ENCODE measurements at regions not wholly inside any gene's neighbourhood (a gene's known extent, or its start where the extent isn't known, plus 50 kb on each side); places are given as distances from the start of the nearest gene placed in this dataset.
"Not testable (repeated sequence)": the region's sequence is repeated elsewhere in the genome, so short reads cannot be mapped to it uniquely, and the experiment has no call there.

DNA sequence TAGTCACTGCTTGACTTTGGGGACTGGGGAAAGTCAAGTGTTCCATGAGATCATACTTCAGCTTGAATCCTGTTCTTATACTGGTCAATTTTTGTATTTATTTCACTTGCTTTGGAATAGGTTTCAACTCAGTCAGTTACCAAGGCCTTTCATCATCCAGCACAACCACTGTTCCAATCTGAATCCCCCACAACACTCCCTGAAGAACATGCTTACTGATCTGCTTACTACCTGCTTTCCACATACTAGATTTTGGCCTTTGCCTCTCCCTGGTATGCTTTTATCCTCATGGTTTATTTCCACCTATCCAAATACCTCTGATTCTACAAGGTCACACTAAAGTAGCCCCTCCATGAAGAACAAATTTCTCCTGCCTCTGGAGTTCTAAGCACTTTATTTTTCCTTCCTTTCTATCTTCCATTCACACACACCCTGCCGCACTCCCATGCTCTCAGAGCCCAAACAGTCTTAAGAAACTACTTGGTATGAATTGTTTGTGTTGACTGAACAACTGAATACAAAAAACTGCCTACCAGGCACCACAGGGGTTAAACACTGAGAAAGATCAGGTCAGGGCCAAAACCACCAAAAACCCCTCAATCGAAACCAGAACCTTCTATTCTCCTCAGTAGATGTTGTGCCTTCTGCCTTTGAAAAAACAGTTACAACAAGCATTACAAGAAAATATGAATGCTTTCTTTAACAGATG lies 178.1 kb downstream of the AVL9 start:
- DNase-seq = no peak
- peaks cover 5% of the 10 kb centered on the region for H3K36me3 Mint-ChIP-seq (ENCODE audit: unreplicated experiment)
- H3K9me3 Mint-ChIP-seq (ENCODE audit: unreplicated experiment) = no peaks in the 10 kb centered on the region
- peaks cover 4% of the 10 kb centered on the region for H3K4me1 Mint-ChIP-seq (ENCODE audit: low read depth, unreplicated experiment)
- no peaks in the 10 kb centered on the region for H3K27me3 Mint-ChIP-seq (ENCODE audit: unreplicated experiment)
- no peak for TF ChIP-seq CTCF (IDR thresholded peaks at IDR 0.05; ENCODE audit: partially characterized antibody, unreplicated experiment)
- H3K27ac Mint-ChIP-seq (ENCODE audit: unreplicated experiment) = no peak overlapping the region
- H3K4me3 Mint-ChIP-seq (ENCODE audit: unreplicated experiment) = no peak overlapping the region

DNA sequence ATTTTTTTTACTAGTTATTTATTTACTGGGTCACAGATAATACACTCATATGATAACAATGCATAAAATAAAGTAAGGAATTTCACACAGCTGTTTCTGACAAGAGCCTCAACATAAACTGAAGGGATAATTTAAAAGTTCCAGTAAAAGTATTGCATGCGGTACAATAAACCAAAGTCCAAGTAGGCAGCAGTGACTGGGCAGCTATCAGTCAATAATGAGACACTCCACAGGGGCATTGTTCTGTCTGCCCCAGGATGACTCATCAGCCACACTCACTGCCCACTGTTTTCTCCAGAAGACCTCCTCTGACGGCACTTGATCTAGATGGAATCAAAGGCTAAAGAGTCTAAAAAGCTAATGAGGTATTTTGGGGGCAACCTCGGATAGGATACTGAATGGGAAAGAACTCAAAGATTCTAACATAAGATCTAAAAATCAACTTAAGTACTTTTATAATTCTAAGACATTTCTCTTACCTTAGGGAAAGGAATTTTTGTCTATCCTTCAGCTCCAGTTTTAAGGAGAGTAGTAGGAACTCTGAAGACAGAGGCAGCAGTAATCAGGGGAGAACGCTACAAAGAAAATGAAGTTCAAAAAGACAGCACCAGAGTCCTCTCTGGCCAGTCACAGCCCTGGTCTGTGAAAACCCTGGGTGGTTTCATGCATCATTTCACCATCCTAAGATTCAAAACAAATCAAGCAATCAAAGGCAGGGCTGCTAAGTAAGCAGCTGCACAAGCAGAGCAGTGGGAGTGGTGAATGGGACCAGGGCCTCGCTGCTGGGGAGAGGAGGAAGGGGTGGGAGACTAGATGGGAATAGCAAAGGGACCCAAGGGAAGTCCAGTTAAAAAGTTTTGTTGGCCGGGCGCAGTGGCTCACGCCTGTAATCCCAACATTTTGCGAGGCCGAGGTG lies 175.1 kb downstream of the AVL9 start:
- peaks cover 7% of the 10 kb centered on the region for H3K36me3 Mint-ChIP-seq (ENCODE audit: unreplicated experiment)
- no peaks in the 10 kb centered on the region for H3K27me3 Mint-ChIP-seq (ENCODE audit: unreplicated experiment)
- H3K4me3 Mint-ChIP-seq (ENCODE audit: unreplicated experiment) = no peak overlapping the region
- no peak overlapping the region for H3K27ac Mint-ChIP-seq (ENCODE audit: unreplicated experiment)
- no peaks in the 10 kb centered on the region for H3K9me3 Mint-ChIP-seq (ENCODE audit: unreplicated experiment)
- no peak for DNase-seq
- peaks cover 4% of the 10 kb centered on the region for H3K4me1 Mint-ChIP-seq (ENCODE audit: low read depth, unreplicated experiment)
- no peak for TF ChIP-seq CTCF (IDR thresholded peaks at IDR 0.05; ENCODE audit: partially characterized antibody, unreplicated experiment)

DNA sequence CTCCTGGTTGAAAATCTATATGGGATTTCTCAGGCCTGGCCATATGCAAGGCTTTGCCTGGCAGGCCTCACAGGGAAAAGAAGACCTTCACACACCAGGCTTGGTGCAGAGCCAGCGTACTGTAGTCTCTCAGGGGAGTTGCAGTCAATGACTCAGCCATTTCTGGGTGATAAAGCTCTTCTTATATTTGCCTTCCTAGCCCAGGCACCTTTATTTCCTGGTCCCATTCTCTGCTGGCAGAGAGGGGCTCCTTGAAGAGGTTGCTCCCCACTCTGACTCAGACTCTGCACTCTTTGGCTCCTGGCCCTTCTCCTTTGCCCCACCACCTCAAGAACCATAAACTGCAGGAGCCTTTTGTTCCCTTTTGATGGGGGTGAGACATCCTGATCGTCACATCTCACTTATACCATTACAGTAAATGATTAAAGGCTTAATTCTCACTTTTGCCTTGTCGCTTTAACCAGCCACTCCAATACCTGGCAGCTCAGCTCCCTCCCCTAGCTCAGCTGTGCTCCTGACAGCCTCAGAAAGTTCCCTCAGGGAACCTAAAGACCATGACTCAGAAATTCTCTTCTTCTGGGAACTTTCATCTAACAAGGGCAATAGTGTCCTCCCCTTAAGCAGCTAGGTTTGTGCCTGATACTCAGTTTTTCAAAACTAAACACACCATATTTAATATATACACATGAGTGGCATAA lies 174.0 kb downstream of the AVL9 start:
- not testable (repeated sequence) for H3K36me3 Mint-ChIP-seq (ENCODE audit: unreplicated experiment); DNase-seq; H3K4me1 Mint-ChIP-seq (ENCODE audit: low read depth, unreplicated experiment); H3K27me3 Mint-ChIP-seq (ENCODE audit: unreplicated experiment); H3K9me3 Mint-ChIP-seq (ENCODE audit: unreplicated experiment); H3K4me3 Mint-ChIP-seq (ENCODE audit: unreplicated experiment)
- peak overlapping the region; percentile 18 for H3K27ac Mint-ChIP-seq (ENCODE audit: unreplicated experiment)

DNA sequence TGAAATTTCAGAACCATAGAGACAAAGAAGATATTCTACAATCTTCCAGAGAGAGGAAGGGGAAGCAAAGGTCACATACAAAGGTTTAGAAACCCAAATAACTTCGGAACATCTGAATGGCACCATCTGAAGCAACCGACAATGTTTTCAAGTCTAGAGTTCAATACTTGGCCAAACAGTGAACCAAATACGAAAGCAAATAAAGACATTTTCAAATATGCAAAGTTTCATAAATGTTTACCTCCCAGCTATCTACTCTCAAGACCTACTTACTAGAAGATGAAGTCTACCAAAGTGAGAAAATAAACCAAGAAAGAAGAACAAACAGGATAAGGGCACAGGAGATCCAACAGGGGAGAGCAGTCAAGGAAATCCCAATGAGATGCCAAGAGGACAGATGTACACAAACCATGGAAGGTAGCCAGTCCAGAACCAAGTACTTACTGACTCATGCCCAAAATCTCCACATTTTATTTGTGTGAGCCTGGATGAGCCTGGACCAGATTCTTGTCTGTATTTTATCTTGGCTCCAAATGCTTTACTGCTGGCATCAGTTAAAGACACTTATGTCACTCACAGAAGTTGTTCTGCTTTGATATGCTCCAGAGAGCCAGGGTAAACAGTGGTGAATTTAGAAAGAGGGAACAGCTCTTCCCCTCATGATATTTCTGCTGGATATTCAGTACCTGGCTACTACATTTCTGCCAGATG lies 173.3 kb downstream of the AVL9 start:
- not testable (repeated sequence) for DNase-seq; H3K4me3 Mint-ChIP-seq (ENCODE audit: unreplicated experiment); H3K4me1 Mint-ChIP-seq (ENCODE audit: low read depth, unreplicated experiment); H3K9me3 Mint-ChIP-seq (ENCODE audit: unreplicated experiment); H3K27ac Mint-ChIP-seq (ENCODE audit: unreplicated experiment); H3K36me3 Mint-ChIP-seq (ENCODE audit: unreplicated experiment); H3K27me3 Mint-ChIP-seq (ENCODE audit: unreplicated experiment)

- H3K27ac Mint-ChIP-seq (ENCODE audit: unreplicated experiment); H3K4me1 Mint-ChIP-seq (ENCODE audit: low read depth, unreplicated experiment); DNase-seq; H3K36me3 Mint-ChIP-seq (ENCODE audit: unreplicated experiment); H3K27me3 Mint-ChIP-seq (ENCODE audit: unreplicated experiment); H3K4me3 Mint-ChIP-seq (ENCODE audit: unreplicated experiment); H3K9me3 Mint-ChIP-seq (ENCODE audit: unreplicated experiment): not testable (repeated sequence)
Observed at GRCh38 chr7:32667586-32667985, 172.3 kb downstream of the AVL9 start.

- not testable (repeated sequence) for H3K27ac Mint-ChIP-seq (ENCODE audit: unreplicated experiment); DNase-seq; H3K4me3 Mint-ChIP-seq (ENCODE audit: unreplicated experiment); H3K36me3 Mint-ChIP-seq (ENCODE audit: unreplicated experiment); H3K4me1 Mint-ChIP-seq (ENCODE audit: low read depth, unreplicated experiment); H3K27me3 Mint-ChIP-seq (ENCODE audit: unreplicated experiment); H3K9me3 Mint-ChIP-seq (ENCODE audit: unreplicated experiment)
Observed at GRCh38 chr7:32663805-32664211, 168.5 kb downstream of the AVL9 start.

DNA sequence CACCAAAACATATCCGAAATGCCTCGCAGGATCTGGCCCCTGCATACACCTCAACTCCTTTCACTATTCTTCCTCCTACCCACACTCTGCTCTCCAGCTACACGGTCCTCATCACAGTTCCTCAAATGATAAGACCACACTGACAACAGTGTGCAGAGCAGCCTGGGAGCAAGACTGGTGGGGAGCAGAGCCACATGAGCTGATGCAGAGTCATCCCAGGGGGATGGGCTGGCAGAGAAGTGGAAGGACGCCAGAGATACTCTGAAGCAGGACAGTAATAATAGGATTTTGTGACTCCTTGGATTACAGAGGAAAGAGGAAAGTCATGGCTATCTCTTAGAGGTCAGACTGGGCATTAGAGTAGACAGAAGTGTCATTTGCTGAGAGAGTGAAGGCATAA lies 167.2 kb downstream of the AVL9 start:
- not testable (repeated sequence) for H3K36me3 Mint-ChIP-seq (ENCODE audit: unreplicated experiment); DNase-seq; H3K27ac Mint-ChIP-seq (ENCODE audit: unreplicated experiment); H3K4me3 Mint-ChIP-seq (ENCODE audit: unreplicated experiment); H3K9me3 Mint-ChIP-seq (ENCODE audit: unreplicated experiment); H3K27me3 Mint-ChIP-seq (ENCODE audit: unreplicated experiment); H3K4me1 Mint-ChIP-seq (ENCODE audit: low read depth, unreplicated experiment)

Data from glutamatergic neuron (in vitro differentiated cells).